ENCODE measurements at regions not wholly inside any gene's neighbourhood (a gene's known extent, or its start where the extent isn't known, plus 50 kb on each side); places are given as distances from the start of the nearest gene placed in this dataset.

DNA sequence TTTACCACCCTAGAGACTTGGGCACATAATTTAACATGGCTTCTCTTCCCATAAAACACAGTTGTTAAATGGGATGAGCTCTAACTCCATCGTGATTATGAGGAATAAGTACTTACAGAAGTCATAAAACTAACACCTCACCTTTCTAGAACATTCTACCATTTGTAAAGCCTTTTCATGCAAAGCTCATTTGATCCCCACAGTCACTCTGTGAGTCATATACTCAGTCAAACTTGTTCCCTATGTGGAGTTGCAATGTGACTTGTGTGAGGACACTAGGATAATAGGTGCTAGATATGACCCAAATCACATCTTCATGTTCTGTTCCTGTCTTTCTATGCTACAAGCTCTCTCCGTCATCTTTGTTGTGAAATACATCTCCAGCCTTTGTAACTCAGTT lies 371.7 kb downstream of the WDR11 start:
- TF ChIP-seq ZNF114 (CRISPR knock-in tag; IDR thresholded peaks at IDR 0.05): no peak
- TF ChIP-seq JUNB (IDR thresholded peaks at IDR 0.05; ENCODE audit: unreplicated experiment): no peak
- TF ChIP-seq STAT1 (IDR thresholded peaks at IDR 0.05; ENCODE audit: unreplicated experiment): no peak
- no peak for TF ChIP-seq ZNF462 (CRISPR knock-in tag; IDR thresholded peaks at IDR 0.05)
- no peak for TF ChIP-seq NANOG (IDR thresholded peaks at IDR 0.05; ENCODE audit: borderline replicate concordance)
- no peak for TF ChIP-seq POLR2AphosphoS5 (IDR thresholded peaks at IDR 0.05; ENCODE audit: low read depth)
- TF ChIP-seq CREB1 (CRISPR knock-in tag; IDR thresholded peaks at IDR 0.05; ENCODE audit: low read depth): no peak
- TF ChIP-seq EZH2phosphoT487 (IDR thresholded peaks at IDR 0.05; ENCODE audit: unreplicated experiment): no peak
- TF ChIP-seq ZNF331 (CRISPR knock-in tag; IDR thresholded peaks at IDR 0.05; ENCODE audit: low read depth): no peak
- H2AFZ ChIP-seq: no peak overlapping the region
- no peak overlapping the region for H3K4me2 ChIP-seq
- Mint-ChIP-seq H3K27me3 (ENCODE audit: insufficient read depth, low read depth, poor library complexity) (no peaks in the 10 kb centered on the region), H3K4me3 (no peak overlapping the region), H3K9me3 (0 out of 3 replicates have a peak, but pooled peaks cover 4% of the 10 kb centered on the region), H3K27ac (no peak overlapping the region), H3K4me1 (peaks cover 6% of the 10 kb centered on the region; the same call in 2 of the 3 replicates), H3K36me3 (ENCODE audit: low read depth) (no peaks in the 10 kb centered on the region)
- peaks cover 6% of the 10 kb centered on the region; the same call in 1 of the 2 replicates for H3K4me1 ChIP-seq (ENCODE audit: insufficient read depth)
- no peak overlapping the region for H3K27ac ChIP-seq (ENCODE audit: low read depth)
- 0 out of 2 replicates have a peak, but pooled peaks cover 11% of the 10 kb centered on the region for H3K9me2 ChIP-seq (ENCODE audit: insufficient read depth)
- no peak for ATAC-seq
- H4K20me1 ChIP-seq (replicated peaks; ENCODE audit: insufficient read depth): no peaks in the 10 kb centered on the region
- no peaks in the 10 kb centered on the region for H3K36me3 ChIP-seq (ENCODE audit: insufficient read depth)
- H3K27me3 ChIP-seq (ENCODE audit: insufficient read depth): no peaks in the 10 kb centered on the region
- H3K4me3 ChIP-seq: no peak overlapping the region
- H3K79me2 ChIP-seq (replicated peaks; ENCODE audit: insufficient read depth): no peaks in the 10 kb centered on the region
- DNase-seq (ENCODE audit: low spot score): no peak
- H3F3A ChIP-seq (replicated peaks; ENCODE audit: low read depth): no peaks in the 10 kb centered on the region

Measured in GM23338 (cell line).